GM12864 (cell line): ENCODE measurements at regions not wholly inside any gene's neighbourhood (a gene's known extent, or its start where the extent isn't known, plus 50 kb on each side); places are given as distances from the start of the nearest gene placed in this dataset.

Experiments used
- DNase-seq: peaks from one replicate; pipeline ENCODE4 v3.0.0-alpha.2; 2011; ENCODE audit warnings: low read depth
- H3K4me3 ChIP-seq: 2 replicates; pipeline ENCODE4 v1.5.1; 2011; ENCODE audit warnings: mild to moderate bottlenecking, low read depth, low read length, control low read depth
- CTCF ChIP-seq: IDR thresholded peaks from 2 replicates; pipeline ENCODE4 v1.5.1; 2011; ENCODE audit warnings: low read depth, mild to moderate bottlenecking, moderate library complexity, low read length, control low read depth, inconsistent platforms; ENCODE audit errors: missing control alignments

- no peak overlapping the region for H3K4me3 ChIP-seq
- TF ChIP-seq CTCF = no peak
- no peak for DNase-seq
Measured at GRCh38 chr10:130914367-130914766, 397.2 kb downstream of the TCERG1L start.

GRCh38 chr10:130915065-130915464 lies 396.5 kb downstream of the TCERG1L start:
- no peak overlapping the region for H3K4me3 ChIP-seq
- no peak for DNase-seq
- TF ChIP-seq CTCF = no peak

- no peak for DNase-seq
- TF ChIP-seq CTCF = no peak
Measured at GRCh38 chr10:130921461-130921860, 390.1 kb downstream of the TCERG1L start.

GRCh38 chr10:130921911-130922440 lies 389.5 kb downstream of the TCERG1L start:
- TF ChIP-seq CTCF = no peak
- no peak overlapping the region for H3K4me3 ChIP-seq
- no peak for DNase-seq

More at GRCh38 chr10:130921461-130921860, 390.1 kb downstream of the TCERG1L start:
- H3K4me3 ChIP-seq = no peak overlapping the region

GRCh38 chr10:130923596-130923995 lies 387.9 kb downstream of the TCERG1L start:
- no peak for TF ChIP-seq CTCF
- DNase-seq = no peak

GRCh38 chr10:130924138-130924819 lies 387.2 kb downstream of the TCERG1L start:
- DNase-seq = no peak
- H3K4me3 ChIP-seq = no peak overlapping the region
- TF ChIP-seq CTCF = no peak

More at GRCh38 chr10:130923596-130923995, 387.9 kb downstream of the TCERG1L start:
- H3K4me3 ChIP-seq = no peak overlapping the region

- TF ChIP-seq CTCF = no peak
- no peak overlapping the region for H3K4me3 ChIP-seq
- DNase-seq = no peak
Measured at GRCh38 chr10:130926442-130926841, 385.1 kb downstream of the TCERG1L start.
